ENCODE measurements at regions not wholly inside any gene's neighbourhood (a gene's known extent, or its start where the extent isn't known, plus 50 kb on each side); places are given as distances from the start of the nearest gene placed in this dataset.

GRCh38 chr2:219852626-219853025 lies 225.2 kb downstream of the SLC4A3 start:
- H3K9me3 ChIP-seq (ENCODE audit: control insufficient read depth, insufficient read depth, low read depth, low read length), result no peaks in the 10 kb centered on the region
- H3K4me3 ChIP-seq (ENCODE audit: low read depth, low read length), result no peak overlapping the region
- no peak for TF ChIP-seq ZNF560 (tag by site-specific recombination; IDR thresholded peaks at IDR 0.05; ENCODE audit: borderline replicate concordance)
- no peak for TF ChIP-seq RBAK (tag by site-specific recombination; IDR thresholded peaks at IDR 0.05)
- no peak for TF ChIP-seq SP7 (tag by site-specific recombination; IDR thresholded peaks at IDR 0.05)
- H3K36me3 ChIP-seq (ENCODE audit: control insufficient read depth in 2 of 2, insufficient read depth in 1 of 2, low read length in 2 of 2), result no peaks in the 10 kb centered on the region
- H3K27ac ChIP-seq (ENCODE audit: extremely low read depth, low read depth, low read length), result no peak overlapping the region
- CTCF ChIA-PET, result no interaction called here
- H3K4me1 ChIP-seq (ENCODE audit: control insufficient read depth, insufficient read depth, low read length), result no peaks in the 10 kb centered on the region
- POLR2A ChIA-PET, result no interaction called here

- no peaks in the 10 kb centered on the region for H3K36me3 ChIP-seq (ENCODE audit: control insufficient read depth in 2 of 2, insufficient read depth in 1 of 2, low read length in 2 of 2)
- H3K4me1 ChIP-seq (ENCODE audit: control insufficient read depth, insufficient read depth, low read length), result no peaks in the 10 kb centered on the region
- CTCF ChIA-PET, result interaction anchor here (1.1 kb wide), 1 partner anchor 319 kb away, joined by 3 read pairs; no protein-coding TSS in a partner anchor
- no peak overlapping the region for H3K27ac ChIP-seq (ENCODE audit: extremely low read depth, low read depth, low read length)
- H3K4me3 ChIP-seq (ENCODE audit: low read depth, low read length), result no peak overlapping the region
- TF ChIP-seq ZBTB10 (tag by site-specific recombination; IDR thresholded peaks at IDR 0.05), result no peak
- H3K9me3 ChIP-seq (ENCODE audit: control insufficient read depth, insufficient read depth, low read depth, low read length), result no peaks in the 10 kb centered on the region
- POLR2A ChIA-PET, result no interaction called here
Measured at GRCh38 chr2:219856602-219857001, 229.2 kb downstream of the SLC4A3 start.

GRCh38 chr2:219857751-219858150 lies 230.3 kb downstream of the SLC4A3 start:
- POLR2A ChIA-PET, result interaction anchor here (1.0 kb wide), 1 partner anchor 20 kb away, joined by 3 read pairs; no protein-coding TSS in a partner anchor
- Histone ChIP-seq H3K4me3 (ENCODE audit: low read depth, low read length) (no peak overlapping the region), H3K4me1 (ENCODE audit: control insufficient read depth, insufficient read depth, low read length) (no peaks in the 10 kb centered on the region), H3K36me3 (ENCODE audit: control insufficient read depth in 2 of 2, insufficient read depth in 1 of 2, low read length in 2 of 2) (no peaks in the 10 kb centered on the region), H3K27ac (ENCODE audit: extremely low read depth, low read depth, low read length) (no peak overlapping the region), H3K9me3 (ENCODE audit: control insufficient read depth, insufficient read depth, low read depth, low read length) (no peaks in the 10 kb centered on the region)
- CTCF ChIA-PET, result interaction anchor here (0.5 kb wide), 1 partner anchor 22 kb away, joined by 3 read pairs; no protein-coding TSS in a partner anchor
- TF ChIP-seq ZNF426 (tag by site-specific recombination; IDR thresholded peaks at IDR 0.05), result no peak

- Histone ChIP-seq H3K27ac (ENCODE audit: extremely low read depth, low read depth, low read length) (no peak overlapping the region), H3K4me1 (ENCODE audit: control insufficient read depth, insufficient read depth, low read length) (no peaks in the 10 kb centered on the region), H3K36me3 (ENCODE audit: control insufficient read depth in 2 of 2, insufficient read depth in 1 of 2, low read length in 2 of 2) (no peaks in the 10 kb centered on the region), H3K9me3 (ENCODE audit: control insufficient read depth, insufficient read depth, low read depth, low read length) (no peaks in the 10 kb centered on the region), H3K4me3 (ENCODE audit: low read depth, low read length) (no peak overlapping the region)
- no peak for TF ChIP-seq ZNF513 (tag by site-specific recombination; IDR thresholded peaks at IDR 0.05)
- no peak for TF ChIP-seq PRDM10 (tag by site-specific recombination; IDR thresholded peaks at IDR 0.05)
- TF ChIP-seq ZNF585B (tag by site-specific recombination; IDR thresholded peaks at IDR 0.05), result no peak
- TF ChIP-seq FEZF1 (tag by site-specific recombination; IDR thresholded peaks at IDR 0.05), result no peak
- TF ChIP-seq ZNF555 (tag by site-specific recombination; conservative IDR thresholded peaks at IDR 0.05), result no peak
- TF ChIP-seq PRDM1 (tag by site-specific recombination; IDR thresholded peaks at IDR 0.05), result no peak
- CTCF ChIA-PET, result no interaction called here
- POLR2A ChIA-PET, result interaction anchor here (1.2 kb wide), 1 partner anchor 17 kb away, joined by 3 read pairs; no protein-coding TSS in a partner anchor
Measured at GRCh38 chr2:219861307-219861706, 233.9 kb downstream of the SLC4A3 start.
